ENCODE measurements at regions not wholly inside any gene's neighbourhood (a gene's known extent, or its start where the extent isn't known, plus 50 kb on each side); places are given as distances from the start of the nearest gene placed in this dataset.

GRCh38 chr11:116065986-116066385 is 561.8 kb upstream of the CADM1 start:
- intact Hi-C loops (cut with micrococcal nuclease; ENCODE audit: unreplicated experiment) = no loop called here
- peaks cover 13% of the 10 kb centered on the region for H3K27me3 Mint-ChIP-seq (ENCODE audit: insufficient read depth, unreplicated experiment)
- Histone ChIP-seq H3K27me3 (replicated peaks; ENCODE audit: control insufficient read depth, insufficient read depth, low read length) (no peaks in the 10 kb centered on the region; the same call in 1 of the 2 replicates), H3K4me3 (ENCODE audit: low read depth, low read length) (no peak overlapping the region), H3K4me1 (no peaks in the 10 kb centered on the region), H3K9me3 (no peaks in the 10 kb centered on the region), H3K36me3 (ENCODE audit: control insufficient read depth, insufficient read depth, low read length) (no peaks in the 10 kb centered on the region)
- no peak for DNase-seq
- no TSS peak for BruUV-seq (replicated peaks)
- H3K27ac Mint-ChIP-seq (ENCODE audit: unreplicated experiment) = no peak overlapping the region
- no peaks in the 10 kb centered on the region for H3K4me1 Mint-ChIP-seq (ENCODE audit: low read depth, unreplicated experiment)
- ChIA-PET POLR2A (no interaction called here), CTCF (no interaction called here)
- TF ChIP-seq CTCF (IDR thresholded peaks at IDR 0.05; ENCODE audit: insufficient read depth in 1 of 2, low read depth in 1 of 2, low read length in 1 of 2, severe bottlenecking in 1 of 2, unreplicated experiment in 1 of 2) = no peak
- no peaks in the 10 kb centered on the region for H3K9me3 Mint-ChIP-seq (ENCODE audit: unreplicated experiment)
- no peaks in the 10 kb centered on the region for H3K36me3 Mint-ChIP-seq (ENCODE audit: insufficient read depth, unreplicated experiment)
- H3K4me3 Mint-ChIP-seq (ENCODE audit: unreplicated experiment) = no peak overlapping the region

- no peak for TF ChIP-seq CTCF (IDR thresholded peaks at IDR 0.05; ENCODE audit: insufficient read depth in 1 of 2, low read depth in 1 of 2, low read length in 1 of 2, severe bottlenecking in 1 of 2, unreplicated experiment in 1 of 2)
Measured at GRCh38 chr11:116065191-116065895, 561.1 kb upstream of the CADM1 start.

GRCh38 chr11:116062490-116063171 is 558.4 kb upstream of the CADM1 start:
- no peak overlapping the region for H3K27ac Mint-ChIP-seq (ENCODE audit: unreplicated experiment)
- no peaks in the 10 kb centered on the region for H3K4me1 Mint-ChIP-seq (ENCODE audit: low read depth, unreplicated experiment)
- Histone ChIP-seq H3K36me3 (ENCODE audit: control insufficient read depth, insufficient read depth, low read length) (no peaks in the 10 kb centered on the region), H3K9me3 (no peaks in the 10 kb centered on the region), H3K4me1 (no peaks in the 10 kb centered on the region), H3K27me3 (replicated peaks; ENCODE audit: control insufficient read depth, insufficient read depth, low read length) (no peaks in the 10 kb centered on the region), H3K4me3 (ENCODE audit: low read depth, low read length) (no peak overlapping the region)
- no peak overlapping the region for H3K4me3 Mint-ChIP-seq (ENCODE audit: unreplicated experiment)
- BruUV-seq (replicated peaks) = no TSS peak
- no peak for TF ChIP-seq CTCF (IDR thresholded peaks at IDR 0.05; ENCODE audit: insufficient read depth in 1 of 2, low read depth in 1 of 2, low read length in 1 of 2, severe bottlenecking in 1 of 2, unreplicated experiment in 1 of 2)
- DNase-seq = no peak
- intact Hi-C loops (cut with micrococcal nuclease; ENCODE audit: unreplicated experiment) = no loop called here
- H3K36me3 Mint-ChIP-seq (ENCODE audit: insufficient read depth, unreplicated experiment) = no peaks in the 10 kb centered on the region
- H3K9me3 Mint-ChIP-seq (ENCODE audit: unreplicated experiment) = no peaks in the 10 kb centered on the region
- peaks cover 26% of the 10 kb centered on the region for H3K27me3 Mint-ChIP-seq (ENCODE audit: insufficient read depth, unreplicated experiment)
- ChIA-PET CTCF (no interaction called here), POLR2A (no interaction called here)

More at GRCh38 chr11:116065191-116065895, 561.1 kb upstream of the CADM1 start:
- no peaks in the 10 kb centered on the region for H3K36me3 Mint-ChIP-seq (ENCODE audit: insufficient read depth, unreplicated experiment)
- POLR2A ChIA-PET = no interaction called here
- intact Hi-C loops (cut with micrococcal nuclease; ENCODE audit: unreplicated experiment) = no loop called here
- no peaks in the 10 kb centered on the region for H3K4me1 Mint-ChIP-seq (ENCODE audit: low read depth, unreplicated experiment)
- Histone ChIP-seq H3K4me1 (no peaks in the 10 kb centered on the region), H3K9me3 (no peaks in the 10 kb centered on the region), H3K36me3 (ENCODE audit: control insufficient read depth, insufficient read depth, low read length) (no peaks in the 10 kb centered on the region), H3K27me3 (replicated peaks; ENCODE audit: control insufficient read depth, insufficient read depth, low read length) (no peaks in the 10 kb centered on the region; the same call in 1 of the 2 replicates), H3K4me3 (ENCODE audit: low read depth, low read length) (no peak overlapping the region)
- H3K9me3 Mint-ChIP-seq (ENCODE audit: unreplicated experiment) = no peaks in the 10 kb centered on the region
- H3K27me3 Mint-ChIP-seq (ENCODE audit: insufficient read depth, unreplicated experiment) = peaks cover 16% of the 10 kb centered on the region
- no TSS peak for BruUV-seq (replicated peaks)
- CTCF ChIA-PET = interaction anchor here (1.4 kb wide), 1 partner anchor 9 kb away, joined by 5 read pairs; no protein-coding TSS in a partner anchor
- no peak overlapping the region for H3K4me3 Mint-ChIP-seq (ENCODE audit: unreplicated experiment)
- no peak overlapping the region for H3K27ac Mint-ChIP-seq (ENCODE audit: unreplicated experiment)
- no peak for DNase-seq

Measured in Caco-2 (cell line).